Stimulated activated CD4-positive, alpha-beta T cell treated with anti-CD3 and anti-CD28 coated beads, TNF-alpha, amount 100 ng/mL, for 24 hours (primary cell): ENCODE measurements at regions not wholly inside any gene's neighbourhood (a gene's known extent, or its start where the extent isn't known, plus 50 kb on each side); places are given as distances from the start of the nearest gene placed in this dataset.
A peak's percentile ranks its signal among the peaks of the same experiment; 100 is the strongest.

Experiments used
- DNase-seq, 3 experiments: peaks; one replicate each; pipeline ENCODE4 v3.0.0-alpha.2; 2020; ENCODE audit warnings: low read depth in 3 of 3

DNA sequence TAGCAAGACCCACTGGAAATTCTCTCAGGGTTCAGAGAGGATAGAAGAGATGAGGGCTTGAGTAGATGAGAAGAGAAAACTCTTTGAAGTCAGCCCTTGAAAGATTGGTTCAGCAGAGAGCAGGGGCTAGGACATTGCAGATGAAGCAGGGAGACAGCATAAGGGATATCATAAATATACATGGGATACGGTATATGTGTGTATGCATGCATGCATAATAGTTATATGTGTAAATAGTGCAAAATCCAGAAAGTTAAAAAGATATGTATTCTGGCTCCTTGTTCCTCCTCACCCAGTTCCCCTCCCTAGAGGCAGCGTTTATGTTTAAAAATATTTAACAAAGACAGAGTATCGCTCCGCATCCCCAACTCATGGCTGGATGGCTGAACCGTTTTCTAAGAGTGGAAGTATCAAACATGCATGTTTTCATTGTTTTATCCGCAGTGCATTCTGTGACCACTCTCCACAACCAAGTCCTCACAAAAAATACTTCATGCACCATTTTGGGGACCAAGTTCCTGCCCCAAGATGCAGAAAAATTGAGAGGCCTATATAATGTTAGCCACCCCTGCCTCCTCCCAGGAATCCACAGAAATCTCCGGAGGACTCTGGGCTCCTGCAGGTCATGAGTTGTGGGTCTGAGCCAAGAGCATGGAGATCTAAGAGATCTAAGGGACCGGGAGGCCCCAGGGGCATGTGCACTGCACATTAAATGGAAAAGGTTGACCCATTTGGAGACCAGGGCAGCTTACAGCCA, 119.5 kb downstream of the MTX3 start:
- DNase-seq = no peak

DNA sequence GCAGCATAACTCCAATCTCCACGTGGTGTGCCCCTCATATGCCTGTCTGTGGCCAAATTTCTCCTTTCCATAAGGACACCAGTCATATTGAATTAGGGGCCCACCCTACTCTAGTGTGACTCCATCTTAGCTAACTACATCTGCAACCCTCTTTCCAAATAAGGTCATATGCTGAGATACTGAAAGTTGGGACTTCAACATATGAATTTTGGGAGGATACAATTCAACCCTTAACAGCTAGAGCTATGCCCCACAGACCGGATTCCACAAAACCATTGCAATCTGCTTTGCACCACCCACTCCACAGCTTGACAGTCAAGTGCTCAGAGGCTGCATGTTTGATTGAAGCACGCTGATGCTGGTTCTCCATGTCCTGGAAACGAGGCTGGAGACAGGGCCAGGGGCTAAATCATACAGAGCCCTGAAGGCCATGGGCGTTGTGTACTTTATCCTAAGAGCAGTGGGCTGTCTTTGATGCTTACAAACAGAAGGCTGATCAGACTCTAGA, 122.8 kb downstream of the MTX3 start:
- DNase-seq = no peak

DNA sequence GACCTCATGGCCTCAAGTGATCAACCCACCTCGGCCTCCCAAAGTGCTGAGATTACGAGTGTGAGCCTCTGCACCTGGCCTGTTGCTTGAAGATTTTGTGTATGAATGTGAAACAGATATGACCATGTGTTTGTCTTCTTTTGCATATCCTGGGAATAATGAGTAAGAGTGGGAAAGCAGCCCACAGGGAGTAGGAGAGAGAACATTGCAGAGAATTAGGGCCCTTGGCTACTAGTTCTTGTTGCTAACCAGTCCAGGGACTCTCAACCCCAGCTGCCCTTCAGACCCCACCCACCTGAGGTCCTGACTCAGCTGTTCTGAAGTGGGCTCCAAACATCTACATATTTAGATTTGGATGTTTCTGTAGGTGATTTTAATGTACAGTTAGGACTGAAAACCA, 125.5 kb downstream of the MTX3 start:
- no peak for DNase-seq

DNA sequence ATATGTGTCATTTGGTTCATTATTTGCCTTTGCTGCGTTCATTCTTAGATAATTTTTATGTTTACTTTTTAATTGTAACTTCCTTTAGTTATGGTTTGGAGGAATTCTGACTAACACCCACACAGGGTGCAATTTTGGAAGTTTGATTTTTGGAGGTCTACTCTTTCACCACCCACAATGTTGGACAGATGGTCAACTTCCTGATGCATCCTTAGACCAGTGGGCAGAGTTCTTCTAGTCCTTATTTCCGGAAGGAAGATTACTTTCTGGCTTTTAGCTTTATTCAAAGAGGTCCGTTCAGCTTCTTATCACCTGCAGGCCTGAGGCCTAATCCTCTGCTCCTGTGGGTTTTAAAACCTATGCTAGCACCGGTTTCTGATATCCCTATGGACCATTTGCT, 126.7 kb downstream of the MTX3 start:
- DNase-seq = no peak

DNA sequence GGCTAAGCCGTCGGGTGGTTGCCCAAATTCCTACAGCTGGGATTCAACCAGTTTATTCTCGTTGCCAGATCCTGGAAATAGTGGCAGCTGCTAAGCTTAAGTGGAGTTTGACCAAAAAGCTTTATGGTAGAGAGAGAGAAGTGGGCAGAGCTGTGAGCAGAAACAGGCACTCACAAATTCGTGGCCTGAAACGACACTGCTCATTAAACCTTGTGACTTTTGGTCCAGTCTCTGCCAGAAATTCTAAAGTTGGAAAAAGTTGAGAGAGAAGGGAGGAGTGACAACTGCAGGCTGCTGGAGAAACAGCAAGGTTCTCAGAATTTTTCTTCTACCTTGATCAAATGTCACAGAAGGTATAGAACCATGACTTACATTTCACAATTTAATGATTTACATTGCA, 131.5 kb downstream of the MTX3 start:
- DNase-seq = no peak

DNA sequence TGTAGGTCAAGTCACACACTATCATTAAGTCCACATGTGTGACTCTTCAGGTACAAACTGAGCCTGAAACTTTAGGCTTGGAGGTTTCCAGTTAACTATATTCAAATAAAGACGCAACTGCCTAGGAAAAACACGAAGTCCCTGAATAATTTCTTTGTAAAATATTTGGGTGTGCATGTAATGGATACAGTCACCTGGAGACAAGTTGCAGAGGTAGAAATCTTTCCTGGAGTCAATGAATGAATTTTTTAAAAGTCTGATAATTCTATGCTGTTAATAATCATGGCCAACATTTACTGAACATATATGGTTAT, 132.7 kb downstream of the MTX3 start:
- DNase-seq = no peak

DNA sequence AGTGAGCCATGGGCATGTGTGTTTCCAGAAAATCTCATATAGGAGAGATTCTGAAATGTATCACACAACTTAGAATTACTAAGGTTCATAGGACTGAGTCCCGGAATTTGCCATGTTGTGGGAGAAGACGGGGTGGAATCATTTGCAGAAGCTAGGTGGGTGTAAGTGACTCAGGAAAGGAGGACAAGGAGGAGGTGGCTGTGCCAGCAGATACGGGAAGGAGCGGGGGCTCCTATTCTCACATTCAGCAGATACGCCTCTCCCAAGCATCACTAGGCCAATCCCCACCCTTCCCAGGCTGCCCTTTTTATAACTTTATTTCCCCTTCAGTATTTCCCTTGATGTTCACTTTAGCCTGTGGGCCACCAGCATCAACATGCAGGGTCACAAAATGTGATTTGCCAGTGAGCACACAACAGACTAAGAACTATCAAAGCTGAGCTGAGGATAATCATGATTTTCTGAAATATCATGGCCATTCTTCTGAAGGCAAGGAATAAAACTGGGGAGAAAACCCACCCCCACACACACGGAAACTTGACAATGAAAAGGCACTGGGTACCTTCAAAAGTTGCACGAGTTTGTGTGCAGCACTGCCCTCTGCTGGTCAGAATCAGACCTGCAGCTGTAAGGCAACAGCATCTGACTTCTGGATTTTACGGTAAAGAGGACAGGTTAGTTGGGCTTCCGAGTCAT, 133.2 kb downstream of the MTX3 start:
- peak; percentile 55 to 80 (median 66) for DNase-seq

DNA sequence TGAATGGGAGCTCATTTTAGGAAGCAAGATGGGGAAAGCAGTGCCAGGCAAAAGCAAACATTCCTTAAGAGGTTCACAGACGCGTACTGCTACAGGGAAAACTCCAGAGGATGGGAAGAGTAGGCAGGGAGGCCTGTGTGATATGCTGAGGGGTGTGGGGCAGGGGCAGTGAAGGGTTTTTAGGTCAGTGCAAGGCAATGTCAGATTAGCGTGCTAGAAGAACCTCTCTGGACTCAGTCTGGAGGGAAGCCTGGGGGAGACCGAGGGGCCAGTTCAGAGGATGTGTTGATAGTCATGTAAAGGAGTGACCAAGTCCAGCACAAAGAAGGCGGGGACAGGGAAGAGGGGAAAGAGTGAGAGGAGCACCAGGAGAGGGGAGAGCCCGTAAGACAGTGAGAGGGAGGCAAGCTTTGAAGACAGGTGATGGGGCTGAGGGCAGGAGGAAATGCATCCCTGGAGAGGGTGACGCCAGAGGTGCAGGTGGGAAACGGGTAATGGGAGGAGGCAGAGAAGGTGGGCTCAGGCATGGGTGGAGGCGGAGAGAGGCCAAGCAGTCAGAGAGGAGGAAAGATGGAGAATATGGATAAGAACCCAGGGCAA, 134.5 kb downstream of the MTX3 start:
- DNase-seq = no peak

DNA sequence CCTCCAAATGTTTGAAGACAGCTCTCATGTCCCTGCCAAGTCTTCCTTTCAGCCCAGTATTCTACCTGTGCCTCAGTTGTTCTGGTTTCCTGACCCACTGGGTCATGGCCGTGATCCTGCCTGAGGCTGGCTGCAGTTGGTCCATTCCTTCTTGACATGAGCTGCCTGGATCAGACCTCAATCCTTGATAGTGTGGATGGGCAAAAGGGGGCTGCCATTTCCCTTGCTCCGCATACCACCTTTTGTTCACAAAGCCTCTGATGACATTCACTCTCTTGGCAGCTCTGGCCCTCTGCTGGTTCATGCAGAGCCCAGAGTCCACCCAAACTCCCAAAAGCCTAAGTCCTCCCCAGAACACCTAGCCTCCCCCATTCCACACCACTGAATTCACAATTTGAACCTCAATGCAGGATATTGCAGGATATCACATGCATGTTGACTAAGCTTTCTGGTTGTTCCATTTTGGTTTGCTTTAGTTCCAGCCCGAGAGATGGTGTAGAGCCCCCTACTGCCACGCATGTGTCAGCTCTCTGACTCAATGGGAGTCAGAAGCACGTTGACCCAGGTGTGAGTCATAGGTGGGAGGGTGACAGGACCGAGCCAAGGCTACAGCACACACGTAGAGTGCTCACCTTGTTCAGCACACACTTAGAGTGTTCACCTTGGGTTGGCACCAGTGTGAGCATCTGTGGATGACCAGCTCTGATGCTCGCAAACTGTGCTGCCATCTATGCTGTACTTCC, 137.2 kb downstream of the MTX3 start:
- DNase-seq = peak in 1 of 3 experiments; percentile 37

DNA sequence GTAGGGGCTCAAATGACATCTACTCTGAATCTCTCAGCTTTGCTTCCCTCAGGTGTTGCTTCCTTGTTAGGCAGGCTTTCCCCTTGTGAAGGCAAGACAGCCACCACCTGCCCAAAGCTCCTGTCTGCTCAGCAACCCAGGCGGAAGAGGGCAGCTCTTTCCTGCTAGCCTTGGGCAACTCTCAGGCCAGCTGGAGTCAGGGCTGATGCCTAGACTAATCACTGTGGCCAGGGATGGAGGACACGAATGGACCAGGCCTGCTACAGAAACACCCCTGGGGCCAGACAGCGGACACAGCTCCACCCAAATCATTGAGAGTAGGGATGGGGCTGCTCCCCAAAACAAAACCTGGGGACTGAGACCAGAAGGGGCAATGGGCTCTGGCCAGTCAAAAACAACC, 138.0 kb downstream of the MTX3 start:
- no peak for DNase-seq

DNA sequence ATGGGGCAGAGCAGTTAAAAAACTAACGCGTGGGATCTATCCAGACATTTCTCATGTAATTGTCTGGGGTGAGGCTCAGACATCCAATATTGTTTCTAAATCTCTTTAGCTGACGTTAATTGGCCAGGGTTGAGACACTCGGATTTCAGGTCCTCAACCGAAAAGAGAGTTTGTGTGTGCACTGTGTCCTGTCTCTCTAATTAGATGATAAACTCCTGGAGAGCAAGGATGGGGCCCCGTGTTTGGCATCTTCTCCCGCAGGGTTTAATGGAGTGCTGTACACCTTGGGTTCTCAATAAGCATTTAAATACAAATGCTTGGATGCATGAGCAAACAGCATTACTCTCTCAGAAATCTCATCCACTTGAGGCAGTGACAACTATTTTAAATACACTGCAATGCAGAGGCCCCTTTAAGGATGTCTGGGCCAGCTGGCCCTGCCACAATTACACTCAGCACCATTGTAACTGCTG, 139.6 kb downstream of the MTX3 start:
- DNase-seq = no peak

DNA sequence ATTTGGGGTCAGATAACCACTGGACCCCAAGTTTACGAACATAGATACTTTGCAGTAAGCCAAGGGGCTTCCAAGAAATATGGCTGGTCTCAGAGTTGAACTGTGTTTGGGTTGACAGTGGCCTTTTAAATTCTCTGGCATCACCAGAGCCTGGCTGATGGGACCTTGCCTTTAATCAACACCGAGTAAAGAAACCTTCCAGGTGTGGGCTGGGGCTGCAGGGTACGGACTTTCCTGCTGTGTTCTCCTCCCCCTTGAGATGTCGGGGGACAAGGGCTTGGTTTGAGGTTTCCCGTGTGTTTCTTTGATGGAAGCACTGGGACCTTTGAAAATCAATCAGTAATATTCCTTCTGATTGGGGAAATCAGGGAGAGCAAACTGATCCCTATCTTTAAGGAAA, 140.1 kb downstream of the MTX3 start:
- DNase-seq = no peak

DNA sequence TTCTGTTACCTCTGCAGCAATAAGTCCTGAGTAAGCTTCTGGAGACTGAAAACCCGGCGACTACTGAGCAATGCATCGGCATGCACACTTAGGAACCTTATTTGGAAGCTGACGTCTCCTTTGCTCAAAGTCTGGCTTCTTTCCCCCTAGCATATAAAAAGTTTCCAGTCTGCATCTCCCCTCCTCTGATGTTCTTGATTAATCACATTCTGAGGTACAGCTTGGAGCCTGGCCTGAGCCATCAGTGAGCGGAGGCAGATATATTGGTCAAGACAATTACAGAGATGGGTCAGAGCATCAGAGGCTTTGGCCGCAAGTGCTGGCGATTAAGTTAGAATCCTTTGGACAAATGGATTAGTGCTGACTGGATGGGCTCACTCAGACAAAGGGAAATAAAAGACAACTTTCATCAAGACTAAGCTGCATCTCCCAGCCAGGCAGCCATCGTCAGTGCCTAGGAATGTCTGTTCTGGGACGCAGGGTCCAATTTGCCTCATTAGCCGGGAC, 140.7 kb downstream of the MTX3 start:
- DNase-seq = no peak

DNA sequence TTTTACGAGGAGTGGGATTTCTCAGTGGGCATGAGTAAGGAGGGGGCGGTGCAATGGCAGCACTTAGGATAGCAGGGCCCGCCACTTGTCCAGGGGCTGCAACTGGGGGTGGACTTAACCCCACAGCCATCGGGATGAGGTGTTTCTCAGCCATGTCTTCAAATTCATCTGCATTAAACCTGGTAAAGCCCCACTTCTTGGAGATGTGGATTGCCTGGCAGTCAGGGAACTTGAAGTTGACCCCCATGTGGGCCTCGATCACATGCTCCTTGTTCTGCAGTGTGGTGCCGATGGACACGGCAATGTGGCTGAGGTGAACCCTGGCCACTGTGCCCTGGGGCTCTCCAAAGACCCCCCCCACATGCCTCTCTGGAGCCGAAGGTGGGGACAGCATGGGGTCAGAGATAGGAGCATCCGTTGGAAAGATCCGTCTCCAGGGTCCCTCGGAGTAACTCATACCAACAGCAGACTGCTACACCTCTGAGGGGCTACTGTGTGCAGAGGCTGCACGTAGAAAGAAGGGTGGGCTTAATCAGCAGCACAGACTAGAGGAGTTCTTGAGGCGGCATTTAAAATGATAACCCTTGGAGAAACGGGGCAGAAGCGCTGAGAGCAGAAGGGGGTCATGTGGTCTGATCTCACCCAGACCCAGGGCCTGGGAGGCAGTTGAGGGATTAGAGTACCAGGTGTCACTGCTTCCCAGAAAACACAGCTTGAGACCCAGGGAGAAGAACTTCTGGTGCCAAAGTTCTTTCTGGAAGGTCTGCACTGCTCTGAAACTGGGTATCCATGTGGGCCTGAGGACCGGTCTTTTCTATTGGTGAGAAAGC, 141.4 kb downstream of the MTX3 start:
- no peak for DNase-seq
